Astrocyte (in vitro differentiated cells and primary cell): ENCODE measurements at regions not wholly inside any gene's neighbourhood (a gene's known extent, or its start where the extent isn't known, plus 50 kb on each side); places are given as distances from the start of the nearest gene placed in this dataset.

Experiments
- DNase-seq: peaks from one replicate; pipeline ENCODE4 v3.0.0-alpha.2; 2010; ENCODE audit warnings: low read depth
- FAIRE-seq: peaks from 2 replicates; lab custom pipeline; 2011; peaks lifted over from hg19 to GRCh38; lab: Jason Lieb, UNC
- H2AFZ ChIP-seq: 2 replicates; pipeline ENCODE4 v1.6.0; 2012; ENCODE audit warnings: low read depth, low read length, inconsistent platforms
- H3K27ac ChIP-seq: 2 replicates; pipeline ENCODE4 v1.5.1; 2011; ENCODE audit warnings: low read depth, low read length, inconsistent platforms
- H3K27me3 ChIP-seq: 2 replicates; pipeline ENCODE4 v1.6.0; 2011; ENCODE audit warnings: low read length, inconsistent platforms; ENCODE audit not compliant: insufficient read depth
- H3K36me3 ChIP-seq: 2 replicates; pipeline ENCODE4 v1.5.1; 2011; ENCODE audit warnings: low read length, inconsistent platforms; ENCODE audit not compliant: insufficient read depth
- H3K4me1 ChIP-seq: 2 replicates; pipeline ENCODE4 v1.5.1; 2011; ENCODE audit warnings: low read length, inconsistent platforms; ENCODE audit not compliant: insufficient read depth
- H3K4me2 ChIP-seq: 2 replicates; pipeline ENCODE4 v1.6.0; 2012; ENCODE audit warnings: low read length, inconsistent platforms
- H3K4me3 ChIP-seq: 2 replicates; pipeline ENCODE4 v1.5.1; 2011; ENCODE audit warnings: low read depth, mild to moderate bottlenecking, low read length, inconsistent platforms; ENCODE audit not compliant: insufficient read depth
- H3K79me2 ChIP-seq: 2 replicates; pipeline ENCODE4 v1.6.0; 2012; ENCODE audit warnings: mild to moderate bottlenecking, low read length, inconsistent platforms; ENCODE audit not compliant: insufficient read depth
- H3K9ac ChIP-seq: 2 replicates; pipeline ENCODE4 v1.6.0; 2012; ENCODE audit warnings: mild to moderate bottlenecking, low read length, inconsistent platforms
- H3K9me3 ChIP-seq: 2 replicates; pipeline ENCODE4 v1.5.1; 2012; ENCODE audit warnings: low read depth, mild to moderate bottlenecking, low read length, inconsistent platforms; ENCODE audit not compliant: insufficient read depth
- H4K20me1 ChIP-seq: 2 replicates; pipeline ENCODE4 v1.6.0; 2012; ENCODE audit warnings: low read length, inconsistent platforms; ENCODE audit not compliant: insufficient read depth
- H3K27ac Mint-ChIP-seq: one replicate; pipeline ENCODE4 v1.8.0; 2021; ENCODE audit warnings: mild to moderate bottlenecking, mixed read lengths; ENCODE audit not compliant: unreplicated experiment
- H3K27me3 Mint-ChIP-seq: one replicate; pipeline ENCODE4 v1.8.0; 2021; ENCODE audit warnings: low read depth, mixed read lengths; ENCODE audit not compliant: unreplicated experiment
- H3K36me3 Mint-ChIP-seq: one replicate; pipeline ENCODE4 v1.8.0; 2021; ENCODE audit warnings: low read depth, mixed read lengths; ENCODE audit not compliant: unreplicated experiment
- H3K4me1 Mint-ChIP-seq: one replicate; pipeline ENCODE4 v1.8.0; 2021; ENCODE audit warnings: low read depth, mixed read lengths; ENCODE audit not compliant: unreplicated experiment
- H3K4me3 Mint-ChIP-seq: one replicate; pipeline ENCODE4 v1.8.0; 2021; ENCODE audit warnings: mild to moderate bottlenecking, moderate library complexity, mixed read lengths; ENCODE audit not compliant: unreplicated experiment
- H3K9me3 Mint-ChIP-seq: one replicate; pipeline ENCODE4 v1.8.0; 2021; ENCODE audit warnings: mild to moderate bottlenecking, mixed read lengths; ENCODE audit not compliant: unreplicated experiment
- EZH2 ChIP-seq: IDR thresholded peaks from 2 replicates; pipeline ENCODE4 v1.6.1; 2012; ENCODE audit warnings: mild to moderate bottlenecking, low read length, inconsistent platforms; ENCODE audit not compliant: insufficient read depth
- TF ChIP-seq, protein P1 (sequence below): IDR thresholded peaks from 2 replicates; pipeline ENCODE4 v1.5.1; 2011; ENCODE audit warnings: low read depth, mild to moderate bottlenecking, inconsistent platforms, low read length, moderate library complexity; ENCODE audit not compliant: insufficient read depth

DNA sequence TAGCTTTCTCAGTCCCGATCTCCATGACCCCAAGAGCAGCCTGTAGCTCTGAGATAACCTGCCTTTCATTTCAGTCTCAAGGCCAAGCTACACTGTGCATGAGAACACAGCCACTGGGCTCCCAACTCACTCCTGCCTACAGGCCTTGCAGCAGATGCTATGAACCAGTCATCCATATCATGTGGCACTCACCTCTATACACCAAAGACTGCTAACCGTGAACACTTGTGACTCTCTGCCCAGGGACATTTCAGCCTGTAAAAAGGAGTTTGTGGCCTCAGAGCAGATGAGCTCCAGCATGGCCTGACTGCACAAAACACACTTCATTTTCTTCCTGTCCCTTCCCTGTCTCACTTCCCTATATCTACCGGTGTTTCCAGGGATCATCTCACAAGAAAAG lies 56.9 kb upstream of the NPY start:
- H3K4me3 ChIP-seq = no peak overlapping the region

DNA sequence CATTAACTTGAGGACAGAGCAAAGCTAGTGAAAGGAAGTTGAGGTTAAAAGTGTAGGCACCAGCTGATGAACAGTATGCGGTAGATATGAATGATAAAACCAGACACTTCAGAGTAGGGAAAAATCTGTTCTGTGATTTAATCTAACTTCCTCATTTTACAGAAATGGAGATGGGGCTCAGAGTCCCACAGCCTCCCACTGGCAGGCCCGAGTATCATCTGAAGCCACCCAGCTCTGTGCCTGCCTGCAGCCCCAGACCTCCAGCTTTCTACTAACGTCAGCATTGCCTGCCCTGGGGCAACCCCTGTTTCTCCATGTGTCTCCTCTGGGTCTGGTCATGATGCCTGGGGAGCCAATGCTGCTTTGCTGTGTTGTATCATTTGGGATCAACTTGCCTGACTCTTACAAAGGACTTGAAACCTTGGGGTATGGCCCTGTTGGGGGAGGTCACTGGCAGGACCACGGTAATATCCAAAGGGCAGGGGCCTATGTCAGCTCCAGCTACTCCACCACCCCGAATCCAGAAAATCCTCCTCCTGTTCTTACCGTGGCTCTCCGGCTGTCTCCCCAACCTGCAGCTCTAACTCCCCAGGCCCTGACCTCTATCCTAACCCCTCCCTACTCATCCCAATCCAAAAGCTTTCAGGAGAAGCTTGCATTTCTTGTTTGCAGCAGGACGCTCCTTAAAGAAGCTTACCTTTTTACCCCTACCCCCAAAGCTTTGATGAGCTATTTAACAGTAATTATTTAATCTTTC lies 56.2 kb upstream of the NPY start:
- Mint-ChIP-seq H3K4me1 (no peaks in the 10 kb centered on the region), H3K9me3 (peaks cover 8% of the 10 kb centered on the region), H3K27ac (no peak overlapping the region), H3K27me3 (peaks cover 3% of the 10 kb centered on the region), H3K36me3 (no peaks in the 10 kb centered on the region), H3K4me3 (no peak overlapping the region)
- H3K9me3 ChIP-seq = no peaks in the 10 kb centered on the region
- no peaks in the 10 kb centered on the region for H3K27me3 ChIP-seq
- no peaks in the 10 kb centered on the region for H3K79me2 ChIP-seq
- FAIRE-seq (no peak), DNase-seq (no peak)
- TF ChIP-seq, protein P1, sequence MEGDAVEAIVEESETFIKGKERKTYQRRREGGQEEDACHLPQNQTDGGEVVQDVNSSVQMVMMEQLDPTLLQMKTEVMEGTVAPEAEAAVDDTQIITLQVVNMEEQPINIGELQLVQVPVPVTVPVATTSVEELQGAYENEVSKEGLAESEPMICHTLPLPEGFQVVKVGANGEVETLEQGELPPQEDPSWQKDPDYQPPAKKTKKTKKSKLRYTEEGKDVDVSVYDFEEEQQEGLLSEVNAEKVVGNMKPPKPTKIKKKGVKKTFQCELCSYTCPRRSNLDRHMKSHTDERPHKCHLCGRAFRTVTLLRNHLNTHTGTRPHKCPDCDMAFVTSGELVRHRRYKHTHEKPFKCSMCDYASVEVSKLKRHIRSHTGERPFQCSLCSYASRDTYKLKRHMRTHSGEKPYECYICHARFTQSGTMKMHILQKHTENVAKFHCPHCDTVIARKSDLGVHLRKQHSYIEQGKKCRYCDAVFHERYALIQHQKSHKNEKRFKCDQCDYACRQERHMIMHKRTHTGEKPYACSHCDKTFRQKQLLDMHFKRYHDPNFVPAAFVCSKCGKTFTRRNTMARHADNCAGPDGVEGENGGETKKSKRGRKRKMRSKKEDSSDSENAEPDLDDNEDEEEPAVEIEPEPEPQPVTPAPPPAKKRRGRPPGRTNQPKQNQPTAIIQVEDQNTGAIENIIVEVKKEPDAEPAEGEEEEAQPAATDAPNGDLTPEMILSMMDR = no peak
- TF ChIP-seq EZH2 = no peak
- H3K36me3 ChIP-seq = no peaks in the 10 kb centered on the region
- H3K4me1 ChIP-seq = no peaks in the 10 kb centered on the region
- H3K9ac ChIP-seq = no peak overlapping the region
- H3K4me3 ChIP-seq = no peak overlapping the region
- H2AFZ ChIP-seq = no peak overlapping the region
- H4K20me1 ChIP-seq = no peaks in the 10 kb centered on the region
- no peak overlapping the region for H3K4me2 ChIP-seq
- H3K27ac ChIP-seq = no peak overlapping the region

More for the DNA sequence above, 56.9 kb upstream of the NPY start:
- FAIRE-seq = no peak
- H3K27ac ChIP-seq = no peak overlapping the region
- Mint-ChIP-seq H3K4me1 (no peaks in the 10 kb centered on the region), H3K27ac (no peak overlapping the region), H3K36me3 (no peaks in the 10 kb centered on the region), H3K27me3 (peaks cover 3% of the 10 kb centered on the region), H3K9me3 (peaks cover 8% of the 10 kb centered on the region), H3K4me3 (no peak overlapping the region)
- H4K20me1 ChIP-seq = no peaks in the 10 kb centered on the region
- H3K79me2 ChIP-seq = no peaks in the 10 kb centered on the region
- H3K9ac ChIP-seq = no peak overlapping the region
- no peaks in the 10 kb centered on the region for H3K36me3 ChIP-seq
- H2AFZ ChIP-seq = no peak overlapping the region
- TF ChIP-seq EZH2 = no peak
- TF ChIP-seq, protein P1 = no peak
- H3K9me3 ChIP-seq = no peaks in the 10 kb centered on the region
- H3K27me3 ChIP-seq = no peaks in the 10 kb centered on the region
- no peak for DNase-seq
- H3K4me2 ChIP-seq = no peak overlapping the region
- H3K4me1 ChIP-seq = no peaks in the 10 kb centered on the region
